ENCODE measurements at regions not wholly inside any gene's neighbourhood (a gene's known extent, or its start where the extent isn't known, plus 50 kb on each side); places are given as distances from the start of the nearest gene placed in this dataset.
"Not testable (repeated sequence)": the region's sequence is repeated elsewhere in the genome, so short reads cannot be mapped to it uniquely, and the experiment has no call there.

GRCh38 chr12:78571953-78572352 is 292.6 kb upstream of the SYT1 start:
- Mint-ChIP-seq H3K36me3 (ENCODE audit: unreplicated experiment) (no peaks in the 10 kb centered on the region), H3K4me3 (ENCODE audit: unreplicated experiment) (no peak overlapping the region), H3K27ac (ENCODE audit: unreplicated experiment) (no peak overlapping the region), H3K27me3 (ENCODE audit: unreplicated experiment) (peaks cover 9% of the 10 kb centered on the region), H3K4me1 (ENCODE audit: unreplicated experiment) (no peaks in the 10 kb centered on the region), H3K9me3 (ENCODE audit: unreplicated experiment) (no peaks in the 10 kb centered on the region)
- no peak for TF ChIP-seq CTCF (IDR thresholded peaks at IDR 0.05)
- no peak for DNase-seq (ENCODE audit: extremely low spot score, unreplicated experiment)

- DNase-seq (ENCODE audit: extremely low spot score, unreplicated experiment); H3K4me3 Mint-ChIP-seq (ENCODE audit: unreplicated experiment); H3K27me3 Mint-ChIP-seq (ENCODE audit: unreplicated experiment); H3K36me3 Mint-ChIP-seq (ENCODE audit: unreplicated experiment); H3K9me3 Mint-ChIP-seq (ENCODE audit: unreplicated experiment); H3K27ac Mint-ChIP-seq (ENCODE audit: unreplicated experiment); H3K4me1 Mint-ChIP-seq (ENCODE audit: unreplicated experiment): not testable (repeated sequence)
These were observed 289.4 kb upstream of the SYT1 start for GRCh38 chr12:78575208-78575607.

DNA sequence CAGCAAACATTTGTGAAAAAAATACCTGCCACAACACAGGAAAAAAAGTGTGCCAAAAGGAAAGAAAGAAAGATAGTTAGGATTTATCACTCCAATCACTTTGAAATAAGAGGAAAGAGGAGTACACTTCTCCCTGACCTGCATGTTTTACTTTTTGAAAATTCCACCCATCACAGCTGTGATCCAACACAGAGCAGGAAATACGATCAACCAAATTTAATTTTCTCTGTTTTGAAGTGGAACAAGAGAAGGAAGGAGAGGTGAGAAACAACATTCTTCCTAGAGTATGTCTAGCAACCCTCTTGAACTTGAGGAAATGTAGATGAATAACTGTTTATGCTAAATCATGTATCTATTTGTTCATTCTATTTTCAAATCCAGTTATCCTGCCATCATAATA is 284.7 kb upstream of the SYT1 start:
- Mint-ChIP-seq H3K27ac (ENCODE audit: unreplicated experiment) (no peak overlapping the region), H3K36me3 (ENCODE audit: unreplicated experiment) (no peaks in the 10 kb centered on the region), H3K9me3 (ENCODE audit: unreplicated experiment) (peaks cover 6% of the 10 kb centered on the region), H3K27me3 (ENCODE audit: unreplicated experiment) (no peaks in the 10 kb centered on the region), H3K4me3 (ENCODE audit: unreplicated experiment) (no peak overlapping the region), H3K4me1 (ENCODE audit: unreplicated experiment) (no peaks in the 10 kb centered on the region)
- DNase-seq (ENCODE audit: extremely low spot score, unreplicated experiment) = no peak
- no peak for TF ChIP-seq CTCF (IDR thresholded peaks at IDR 0.05)

- H3K27me3 Mint-ChIP-seq (ENCODE audit: unreplicated experiment) = no peaks in the 10 kb centered on the region
- H3K9me3 Mint-ChIP-seq (ENCODE audit: unreplicated experiment) = peaks cover 11% of the 10 kb centered on the region
- no peak overlapping the region for H3K27ac Mint-ChIP-seq (ENCODE audit: unreplicated experiment)
- no peaks in the 10 kb centered on the region for H3K36me3 Mint-ChIP-seq (ENCODE audit: unreplicated experiment)
- DNase-seq (ENCODE audit: extremely low spot score, unreplicated experiment) = no peak
- no peak overlapping the region for H3K4me3 Mint-ChIP-seq (ENCODE audit: unreplicated experiment)
- H3K4me1 Mint-ChIP-seq (ENCODE audit: unreplicated experiment) = no peaks in the 10 kb centered on the region
- no peak for TF ChIP-seq CTCF (IDR thresholded peaks at IDR 0.05)
These were observed 284.3 kb upstream of the SYT1 start for GRCh38 chr12:78580296-78580695.

- Mint-ChIP-seq H3K4me1 (ENCODE audit: unreplicated experiment) (no peaks in the 10 kb centered on the region), H3K36me3 (ENCODE audit: unreplicated experiment) (no peaks in the 10 kb centered on the region), H3K9me3 (ENCODE audit: unreplicated experiment) (peaks cover 22% of the 10 kb centered on the region), H3K27ac (ENCODE audit: unreplicated experiment) (no peak overlapping the region), H3K4me3 (ENCODE audit: unreplicated experiment) (no peak overlapping the region), H3K27me3 (ENCODE audit: unreplicated experiment) (no peaks in the 10 kb centered on the region)
- peak; percentile 22 for TF ChIP-seq CTCF (IDR thresholded peaks at IDR 0.05)
- no peak for DNase-seq (ENCODE audit: extremely low spot score, unreplicated experiment)
These were observed 279.9 kb upstream of the SYT1 start for GRCh38 chr12:78584695-78585094.

DNA sequence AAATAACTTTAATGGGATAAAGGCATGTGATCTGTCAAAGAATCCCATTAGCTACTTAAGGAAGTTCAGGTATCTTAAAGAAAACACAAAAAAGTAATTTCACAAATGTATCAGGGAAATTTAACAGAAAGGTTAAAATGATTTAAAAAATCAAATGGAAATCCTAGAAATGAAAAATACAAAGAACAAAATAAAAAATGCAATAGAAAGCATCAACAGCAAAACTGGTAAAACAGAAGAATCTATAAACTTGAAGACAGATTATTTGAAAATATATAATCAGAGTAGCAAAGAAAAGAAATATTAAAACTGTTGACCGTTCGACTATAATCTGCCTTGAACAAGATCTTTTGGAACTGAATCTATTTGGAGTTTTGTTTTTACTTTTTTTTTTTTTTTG is 279.4 kb upstream of the SYT1 start:
- no peaks in the 10 kb centered on the region for H3K36me3 Mint-ChIP-seq (ENCODE audit: unreplicated experiment)

More for the DNA sequence above, 279.4 kb upstream of the SYT1 start:
- H3K4me1 Mint-ChIP-seq (ENCODE audit: unreplicated experiment) = no peaks in the 10 kb centered on the region
- no peak overlapping the region for H3K4me3 Mint-ChIP-seq (ENCODE audit: unreplicated experiment)
- TF ChIP-seq CTCF (IDR thresholded peaks at IDR 0.05) = no peak
- no peaks in the 10 kb centered on the region for H3K27me3 Mint-ChIP-seq (ENCODE audit: unreplicated experiment)
- H3K9me3 Mint-ChIP-seq (ENCODE audit: unreplicated experiment) = peaks cover 22% of the 10 kb centered on the region
- no peak for DNase-seq (ENCODE audit: extremely low spot score, unreplicated experiment)
- no peak overlapping the region for H3K27ac Mint-ChIP-seq (ENCODE audit: unreplicated experiment)

Measured in osteocyte (in vitro differentiated cells).